ENCODE measurements at regions not wholly inside any gene's neighbourhood (a gene's known extent, or its start where the extent isn't known, plus 50 kb on each side); places are given as distances from the start of the nearest gene placed in this dataset.

DNA sequence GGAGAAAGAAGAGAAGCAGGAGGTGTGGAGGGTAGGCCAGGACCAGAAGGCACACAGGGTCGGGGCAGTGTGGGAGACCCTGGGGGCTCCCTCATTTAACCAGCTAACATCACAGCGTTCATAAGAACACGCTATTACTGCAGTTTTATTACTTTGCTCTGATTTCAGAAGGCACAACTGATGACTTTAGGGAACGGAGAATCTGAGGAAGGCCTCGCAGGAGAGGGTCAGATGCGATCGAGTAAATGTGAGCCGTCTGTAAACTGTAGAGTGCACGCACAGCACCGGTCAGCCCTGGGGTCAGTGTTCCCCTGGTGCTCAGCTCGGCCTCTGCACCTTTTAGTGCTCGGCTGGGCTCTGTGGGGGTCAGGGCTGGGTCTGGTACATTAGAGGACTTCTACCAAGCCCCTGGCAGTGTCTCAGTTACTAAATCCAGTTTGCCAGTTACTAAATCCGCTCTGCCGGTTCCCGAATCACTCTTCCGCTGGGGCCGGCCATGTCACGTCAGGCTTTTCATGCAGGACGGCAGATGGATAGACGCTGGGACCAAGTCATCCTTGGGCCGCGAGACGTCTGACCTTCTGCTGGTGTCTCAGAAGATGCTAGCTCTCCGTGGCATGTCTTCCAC is 325.9 kb downstream of the SEC14L1 start:
- Histone ChIP-seq H3K36me3 (ENCODE audit: control insufficient read depth in 4 of 4, insufficient read depth in 3 of 4, low read depth in 1 of 4, low read length in 3 of 4) (peaks cover 0 to 7% (median 3%) of the 10 kb centered on the region in 4 donors), H3K4me1 (ENCODE audit: control insufficient read depth in 4 of 4, insufficient read depth in 4 of 4, low read length in 3 of 4) (peaks cover 7 to 17% (median 11%) of the 10 kb centered on the region in 4 donors), H3K9ac (ENCODE audit: low read depth in 1 of 2, low read length in 2 of 2) (no peak overlapping the region), H3K4me3 (ENCODE audit: low read depth in 1 of 3, low read length in 3 of 3) (no peak overlapping the region), H3K27me3 (ENCODE audit: control insufficient read depth in 4 of 4, insufficient read depth in 4 of 4, low read length in 3 of 4) (no peaks in the 10 kb centered on the region), H3K27ac (ENCODE audit: low read depth in 1 of 2, low read length in 2 of 2) (peak overlapping the region; percentile 65 to 69), H3K9me3 (ENCODE audit: control insufficient read depth in 4 of 4, low read length in 3 of 4) (no peaks in the 10 kb centered on the region)
- WGBS, result 84% methylated on average over 24 of the region's 24 CpGs
- no peak for TF ChIP-seq JUND (IDR thresholded peaks at IDR 0.05)
- TF ChIP-seq, protein P1, sequence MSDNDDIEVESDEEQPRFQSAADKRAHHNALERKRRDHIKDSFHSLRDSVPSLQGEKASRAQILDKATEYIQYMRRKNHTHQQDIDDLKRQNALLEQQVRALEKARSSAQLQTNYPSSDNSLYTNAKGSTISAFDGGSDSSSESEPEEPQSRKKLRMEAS (IDR thresholded peaks at IDR 0.05), result no peak
- TF ChIP-seq SP1 (IDR thresholded peaks at IDR 0.05), result no peak
- no peak for TF ChIP-seq TAF1 (conservative IDR thresholded peaks at IDR 0.05)
- no peak for TF ChIP-seq EGR1 (IDR thresholded peaks at IDR 0.05; ENCODE audit: low read depth in 2 of 2)
- no peak for TF ChIP-seq FOXA1 (IDR thresholded peaks at IDR 0.05)
- TF ChIP-seq, protein P2, sequence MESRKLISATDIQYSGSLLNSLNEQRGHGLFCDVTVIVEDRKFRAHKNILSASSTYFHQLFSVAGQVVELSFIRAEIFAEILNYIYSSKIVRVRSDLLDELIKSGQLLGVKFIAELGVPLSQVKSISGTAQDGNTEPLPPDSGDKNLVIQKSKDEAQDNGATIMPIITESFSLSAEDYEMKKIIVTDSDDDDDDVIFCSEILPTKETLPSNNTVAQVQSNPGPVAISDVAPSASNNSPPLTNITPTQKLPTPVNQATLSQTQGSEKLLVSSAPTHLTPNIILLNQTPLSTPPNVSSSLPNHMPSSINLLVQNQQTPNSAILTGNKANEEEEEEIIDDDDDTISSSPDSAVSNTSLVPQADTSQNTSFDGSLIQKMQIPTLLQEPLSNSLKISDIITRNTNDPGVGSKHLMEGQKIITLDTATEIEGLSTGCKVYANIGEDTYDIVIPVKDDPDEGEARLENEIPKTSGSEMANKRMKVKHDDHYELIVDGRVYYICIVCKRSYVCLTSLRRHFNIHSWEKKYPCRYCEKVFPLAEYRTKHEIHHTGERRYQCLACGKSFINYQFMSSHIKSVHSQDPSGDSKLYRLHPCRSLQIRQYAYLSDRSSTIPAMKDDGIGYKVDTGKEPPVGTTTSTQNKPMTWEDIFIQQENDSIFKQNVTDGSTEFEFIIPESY (IDR thresholded peaks at IDR 0.05), result no peak
- TF ChIP-seq RXRA (IDR thresholded peaks at IDR 0.05), result no peak
- TF ChIP-seq FOXA2 (IDR thresholded peaks at IDR 0.05), result no peak
- TF ChIP-seq, protein P3, sequence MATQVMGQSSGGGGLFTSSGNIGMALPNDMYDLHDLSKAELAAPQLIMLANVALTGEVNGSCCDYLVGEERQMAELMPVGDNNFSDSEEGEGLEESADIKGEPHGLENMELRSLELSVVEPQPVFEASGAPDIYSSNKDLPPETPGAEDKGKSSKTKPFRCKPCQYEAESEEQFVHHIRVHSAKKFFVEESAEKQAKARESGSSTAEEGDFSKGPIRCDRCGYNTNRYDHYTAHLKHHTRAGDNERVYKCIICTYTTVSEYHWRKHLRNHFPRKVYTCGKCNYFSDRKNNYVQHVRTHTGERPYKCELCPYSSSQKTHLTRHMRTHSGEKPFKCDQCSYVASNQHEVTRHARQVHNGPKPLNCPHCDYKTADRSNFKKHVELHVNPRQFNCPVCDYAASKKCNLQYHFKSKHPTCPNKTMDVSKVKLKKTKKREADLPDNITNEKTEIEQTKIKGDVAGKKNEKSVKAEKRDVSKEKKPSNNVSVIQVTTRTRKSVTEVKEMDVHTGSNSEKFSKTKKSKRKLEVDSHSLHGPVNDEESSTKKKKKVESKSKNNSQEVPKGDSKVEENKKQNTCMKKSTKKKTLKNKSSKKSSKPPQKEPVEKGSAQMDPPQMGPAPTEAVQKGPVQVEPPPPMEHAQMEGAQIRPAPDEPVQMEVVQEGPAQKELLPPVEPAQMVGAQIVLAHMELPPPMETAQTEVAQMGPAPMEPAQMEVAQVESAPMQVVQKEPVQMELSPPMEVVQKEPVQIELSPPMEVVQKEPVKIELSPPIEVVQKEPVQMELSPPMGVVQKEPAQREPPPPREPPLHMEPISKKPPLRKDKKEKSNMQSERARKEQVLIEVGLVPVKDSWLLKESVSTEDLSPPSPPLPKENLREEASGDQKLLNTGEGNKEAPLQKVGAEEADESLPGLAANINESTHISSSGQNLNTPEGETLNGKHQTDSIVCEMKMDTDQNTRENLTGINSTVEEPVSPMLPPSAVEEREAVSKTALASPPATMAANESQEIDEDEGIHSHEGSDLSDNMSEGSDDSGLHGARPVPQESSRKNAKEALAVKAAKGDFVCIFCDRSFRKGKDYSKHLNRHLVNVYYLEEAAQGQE (IDR thresholded peaks at IDR 0.05), result no peak
- TF ChIP-seq NR2F2 (IDR thresholded peaks at IDR 0.05), result no peak
- no peak for TF ChIP-seq HNF4G (IDR thresholded peaks at IDR 0.05)
- TF ChIP-seq, protein P4, sequence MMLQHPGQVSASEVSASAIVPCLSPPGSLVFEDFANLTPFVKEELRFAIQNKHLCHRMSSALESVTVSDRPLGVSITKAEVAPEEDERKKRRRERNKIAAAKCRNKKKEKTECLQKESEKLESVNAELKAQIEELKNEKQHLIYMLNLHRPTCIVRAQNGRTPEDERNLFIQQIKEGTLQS (IDR thresholded peaks at IDR 0.05), result no peak
- no peak for TF ChIP-seq RAD21 (IDR thresholded peaks at IDR 0.05)
- TF ChIP-seq GABPA (IDR thresholded peaks at IDR 0.05 in 1 of 2, conservative IDR thresholded peaks at IDR 0.05 in 1 of 2), result no peak
- TF ChIP-seq, protein P5, sequence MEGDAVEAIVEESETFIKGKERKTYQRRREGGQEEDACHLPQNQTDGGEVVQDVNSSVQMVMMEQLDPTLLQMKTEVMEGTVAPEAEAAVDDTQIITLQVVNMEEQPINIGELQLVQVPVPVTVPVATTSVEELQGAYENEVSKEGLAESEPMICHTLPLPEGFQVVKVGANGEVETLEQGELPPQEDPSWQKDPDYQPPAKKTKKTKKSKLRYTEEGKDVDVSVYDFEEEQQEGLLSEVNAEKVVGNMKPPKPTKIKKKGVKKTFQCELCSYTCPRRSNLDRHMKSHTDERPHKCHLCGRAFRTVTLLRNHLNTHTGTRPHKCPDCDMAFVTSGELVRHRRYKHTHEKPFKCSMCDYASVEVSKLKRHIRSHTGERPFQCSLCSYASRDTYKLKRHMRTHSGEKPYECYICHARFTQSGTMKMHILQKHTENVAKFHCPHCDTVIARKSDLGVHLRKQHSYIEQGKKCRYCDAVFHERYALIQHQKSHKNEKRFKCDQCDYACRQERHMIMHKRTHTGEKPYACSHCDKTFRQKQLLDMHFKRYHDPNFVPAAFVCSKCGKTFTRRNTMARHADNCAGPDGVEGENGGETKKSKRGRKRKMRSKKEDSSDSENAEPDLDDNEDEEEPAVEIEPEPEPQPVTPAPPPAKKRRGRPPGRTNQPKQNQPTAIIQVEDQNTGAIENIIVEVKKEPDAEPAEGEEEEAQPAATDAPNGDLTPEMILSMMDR (IDR thresholded peaks at IDR 0.05; ENCODE audit: low read depth, low read length, missing input control), result no peak
- no peak for DNase-seq (ENCODE audit: low spot score)

All from liver (tissue), 8 donors.